NT2/D1 (cell line): ENCODE measurements at regions not wholly inside any gene's neighbourhood (a gene's known extent, or its start where the extent isn't known, plus 50 kb on each side); places are given as distances from the start of the nearest gene placed in this dataset.

Experiments used
- YY1 ChIP-seq: IDR thresholded peaks from 2 replicates; pipeline ENCODE4 v1.6.1; 2011; ENCODE audit not compliant: insufficient read length, insufficient read depth
- ZNF274 ChIP-seq: IDR thresholded peaks from 2 replicates; pipeline ENCODE4 v1.6.1; 2011; ENCODE audit warnings: mild to moderate bottlenecking, low read depth, low read length

DNA sequence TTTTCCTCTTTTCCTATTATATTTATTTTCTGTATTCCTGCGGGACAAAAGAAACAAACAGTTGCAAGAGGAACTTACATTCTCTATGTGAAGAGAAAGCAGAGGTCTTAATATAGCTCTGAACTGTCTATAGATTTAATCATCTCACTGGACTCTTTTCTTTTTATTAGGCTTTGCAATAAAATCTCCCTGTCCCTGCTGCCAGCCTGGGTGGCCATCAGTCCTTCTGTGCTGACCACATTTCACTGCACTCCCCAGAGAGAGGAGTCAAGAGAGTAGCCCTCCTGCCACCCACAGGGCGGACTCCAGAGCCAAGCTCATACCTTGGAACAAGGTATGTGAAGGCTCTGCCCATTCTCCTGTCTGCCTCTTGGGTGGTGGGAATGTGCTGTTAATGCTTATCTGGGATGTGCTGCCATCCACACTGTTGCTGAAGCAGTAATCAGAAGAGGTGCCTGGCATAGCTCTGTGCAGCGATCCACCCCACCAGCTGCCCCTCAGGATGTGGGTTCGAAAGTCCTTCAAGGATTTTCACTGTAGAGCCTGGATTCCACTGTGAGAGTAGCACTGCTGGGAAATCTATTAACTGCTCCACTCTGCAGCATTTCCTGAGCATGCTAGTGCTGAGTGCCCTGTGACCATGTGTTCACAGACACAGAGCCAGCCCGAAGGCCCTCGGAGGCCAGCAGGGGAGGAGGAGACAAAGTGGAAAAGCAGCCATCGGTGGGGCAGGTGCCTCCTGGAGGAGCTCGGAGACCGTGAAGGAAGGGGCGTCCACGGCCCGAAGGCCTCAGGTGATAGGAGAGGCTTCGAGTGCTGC lies 334.6 kb downstream of the MED10 start:
- TF ChIP-seq ZNF274 (no peak), YY1 (no peak)
